Glomerular visceral epithelial cell (primary cell): ENCODE measurements at regions not wholly inside any gene's neighbourhood (a gene's known extent, or its start where the extent isn't known, plus 50 kb on each side); places are given as distances from the start of the nearest gene placed in this dataset.
"Not testable (repeated sequence)": the region's sequence is repeated elsewhere in the genome, so short reads cannot be mapped to it uniquely, and the experiment has no call there.

Experiments
- DNase-seq: peaks from one replicate; pipeline ENCODE4 v3.0.0-alpha.2; 2016; ENCODE audit errors: extremely low spot score

DNA sequence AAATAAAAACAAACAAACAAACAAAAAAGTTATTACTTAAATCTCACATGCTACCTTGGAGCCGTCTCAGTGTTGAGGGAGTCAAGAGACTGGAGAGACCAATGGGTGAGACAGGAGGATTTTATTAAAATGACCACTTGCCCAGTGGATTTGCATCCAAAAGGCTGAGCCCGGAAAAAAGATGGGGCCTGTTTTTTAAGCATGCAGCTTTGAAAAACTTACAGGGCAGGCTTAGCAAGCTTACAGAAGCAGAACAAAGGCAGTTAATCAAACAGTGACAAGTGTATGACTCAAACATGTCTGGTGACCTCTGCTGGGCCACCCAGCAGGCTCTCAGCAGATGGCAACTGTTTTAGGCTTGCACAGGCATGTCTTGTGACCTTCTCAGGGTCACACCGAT, 82.5 kb downstream of the POTEH start:
- DNase-seq: not testable (repeated sequence)

- not testable (repeated sequence) for DNase-seq
Observed at GRCh38 chr22:15775118-15775517, 85.3 kb downstream of the POTEH start.

- not testable (repeated sequence) for DNase-seq
Observed at GRCh38 chr22:15775670-15776669, 86.1 kb downstream of the POTEH start.

- DNase-seq: not testable (repeated sequence)
Observed at GRCh38 chr22:15776727-15777126, 86.9 kb downstream of the POTEH start.

DNA sequence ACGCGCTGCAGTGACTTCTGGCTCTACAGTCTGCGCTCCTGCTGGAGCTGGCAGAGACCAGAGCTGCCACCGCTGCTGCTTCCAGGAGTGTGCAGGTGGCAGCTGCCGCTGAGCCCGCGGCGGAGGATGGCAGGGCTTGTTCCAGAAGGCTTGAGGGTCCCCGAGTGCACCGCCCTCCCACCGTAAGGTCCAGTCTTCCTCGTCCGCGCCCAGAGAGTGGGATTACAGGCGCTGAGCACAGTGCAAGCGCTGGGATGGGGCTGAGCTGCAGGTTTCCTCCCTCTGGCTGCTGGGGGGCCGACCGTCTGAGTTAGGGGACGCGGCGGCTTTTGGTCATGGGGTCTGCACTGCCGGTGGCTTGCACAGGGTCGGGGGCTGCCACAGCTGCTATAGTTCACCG, 87.3 kb downstream of the POTEH start:
- not testable (repeated sequence) for DNase-seq

DNA sequence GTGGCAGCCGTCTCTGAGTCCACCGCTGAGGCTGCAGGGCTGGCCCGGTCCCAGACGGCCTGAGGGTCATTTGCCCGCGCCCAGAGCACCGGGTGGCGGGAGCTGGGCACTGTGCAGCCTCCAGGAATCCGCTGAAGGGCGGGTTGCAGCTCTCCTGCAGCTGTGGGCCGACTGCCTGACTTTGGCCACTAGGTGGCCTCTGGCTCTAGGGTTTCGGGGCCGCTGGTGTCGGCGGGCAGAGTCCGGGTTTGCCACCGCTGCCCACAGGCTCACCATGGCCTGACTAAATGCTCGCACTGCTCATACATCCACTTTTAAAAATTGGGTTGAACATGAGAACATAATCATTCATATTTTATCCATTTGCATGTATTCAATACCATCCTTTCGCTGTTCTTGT, 87.7 kb downstream of the POTEH start:
- DNase-seq: not testable (repeated sequence)

- not testable (repeated sequence) for DNase-seq
Observed at GRCh38 chr22:15778366-15778765, 88.5 kb downstream of the POTEH start.

DNA sequence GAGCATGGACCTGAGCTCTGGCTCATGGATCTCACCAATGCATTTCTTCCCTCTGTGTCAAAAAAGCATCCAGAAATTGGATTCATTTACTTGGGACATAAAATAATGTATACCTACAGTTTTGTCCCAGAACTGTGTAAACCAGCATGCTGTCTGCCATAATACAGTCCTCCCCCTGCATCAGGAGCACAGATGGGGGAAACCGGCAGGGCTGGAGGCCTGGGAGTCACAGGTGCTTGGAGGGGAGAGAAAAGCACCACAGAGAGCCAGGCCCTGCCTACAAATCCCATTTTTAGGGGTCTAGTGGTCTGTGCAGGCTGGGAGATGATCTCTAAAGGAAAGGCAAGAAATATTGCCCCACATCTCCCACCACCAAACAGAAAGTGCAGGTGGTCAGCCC, 91.8 kb downstream of the POTEH start:
- not testable (repeated sequence) for DNase-seq

DNA sequence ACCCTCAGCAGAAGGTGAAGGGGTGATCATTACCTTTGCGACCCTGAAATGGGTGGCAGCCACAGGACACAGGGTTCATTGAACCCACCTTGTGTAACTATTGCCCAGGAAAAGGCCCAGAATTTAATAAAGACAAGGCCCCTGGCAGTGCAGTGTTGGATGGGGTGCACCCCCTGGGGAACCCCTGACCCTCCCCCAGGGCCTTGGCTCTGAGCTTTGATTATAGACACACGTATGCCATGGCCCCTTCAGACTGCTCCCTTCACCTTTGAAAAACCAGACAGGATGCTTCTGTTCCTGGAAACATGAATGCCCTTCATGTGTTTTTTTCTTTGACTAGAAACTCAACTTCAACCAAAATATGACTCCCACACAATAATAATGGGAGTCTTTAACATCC, 93.1 kb downstream of the POTEH start:
- DNase-seq: not testable (repeated sequence)

- DNase-seq: not testable (repeated sequence)
Observed at GRCh38 chr22:15784383-15785085, 94.7 kb downstream of the POTEH start.

GRCh38 chr22:15786942-15787733, 97.3 kb downstream of the POTEH start:
- peak; percentile 33 for DNase-seq

DNA sequence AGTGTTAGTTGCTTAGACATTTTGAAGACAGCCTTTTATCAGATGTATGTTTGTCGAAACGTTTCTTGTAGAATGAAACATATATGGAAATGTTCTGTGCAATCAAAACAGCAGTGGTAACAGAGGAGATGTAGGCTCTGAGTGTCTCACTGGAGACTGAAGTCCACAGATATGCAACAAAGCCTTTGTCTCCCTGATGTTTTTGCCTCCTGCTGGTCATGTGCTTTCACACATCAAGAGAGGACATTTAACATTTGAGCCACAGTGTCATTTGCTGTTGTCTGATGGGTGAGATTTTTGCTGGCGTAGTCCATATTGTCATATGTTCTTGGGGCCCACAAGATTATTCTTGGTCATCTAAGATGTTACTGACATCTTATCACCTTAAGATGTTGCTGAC, 101.7 kb downstream of the POTEH start:
- not testable (repeated sequence) for DNase-seq

GRCh38 chr22:15799935-15800334, 110.1 kb downstream of the POTEH start:
- DNase-seq: not testable (repeated sequence)

- not testable (repeated sequence) for DNase-seq
Observed at GRCh38 chr22:15811141-15811540, 121.3 kb downstream of the POTEH start.

- not testable (repeated sequence) for DNase-seq
Observed at GRCh38 chr22:15815783-15816182, 126.0 kb downstream of the POTEH start.

DNA sequence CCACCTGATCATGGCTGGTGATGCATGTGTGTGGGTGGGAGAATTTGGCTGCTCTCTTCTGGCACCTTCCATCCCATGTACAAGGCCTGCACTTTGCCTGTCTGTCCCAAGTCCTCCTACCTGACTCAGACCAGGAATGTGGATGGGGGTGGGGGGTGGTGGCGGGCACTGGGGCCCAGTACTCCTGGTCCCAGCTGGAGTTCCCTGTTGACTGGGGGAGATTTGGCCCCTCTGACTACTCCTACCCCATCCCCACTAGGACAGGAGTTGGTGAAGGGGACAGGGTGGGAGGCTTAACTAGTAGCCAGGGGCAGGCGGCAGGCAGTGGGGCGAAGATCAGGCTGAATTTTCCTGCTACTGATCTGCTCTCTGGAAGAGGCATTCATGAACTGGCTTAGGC, 126.6 kb downstream of the POTEH start:
- DNase-seq: not testable (repeated sequence)

- not testable (repeated sequence) for DNase-seq
Observed at GRCh38 chr22:15817264-15817663, 127.4 kb downstream of the POTEH start.

DNA sequence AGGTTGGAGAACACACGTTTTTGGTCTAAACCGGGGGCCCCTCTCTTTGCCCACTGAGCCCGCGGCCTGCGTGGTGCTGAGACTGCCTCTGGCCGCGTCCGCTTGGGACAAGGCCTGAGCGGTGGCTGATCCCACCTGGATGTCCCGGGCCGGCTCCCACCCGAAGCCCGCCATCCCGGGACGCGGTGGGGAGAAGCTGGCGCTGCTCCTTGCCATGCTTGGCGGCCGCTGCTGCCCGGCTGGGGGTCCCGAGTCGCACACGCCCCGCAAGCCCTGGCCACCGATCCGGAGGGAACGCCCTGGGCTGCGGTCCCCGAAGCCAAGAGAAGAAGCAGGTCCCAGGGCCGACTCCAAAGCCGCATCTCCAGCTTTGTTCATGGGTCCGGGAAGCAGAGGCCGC, 130.1 kb downstream of the POTEH start:
- not testable (repeated sequence) for DNase-seq

GRCh38 chr22:15821088-15821487, 131.3 kb downstream of the POTEH start:
- DNase-seq: not testable (repeated sequence)

GRCh38 chr22:15822001-15822400, 132.2 kb downstream of the POTEH start:
- DNase-seq: not testable (repeated sequence)

GRCh38 chr22:15823178-15823577, 133.4 kb downstream of the POTEH start:
- DNase-seq: not testable (repeated sequence)

GRCh38 chr22:15832235-15832634, 142.4 kb downstream of the POTEH start:
- DNase-seq: not testable (repeated sequence)
